Colon (tissue), 2 donors: ENCODE measurements at regions not wholly inside any gene's neighbourhood (a gene's known extent, or its start where the extent isn't known, plus 50 kb on each side); places are given as distances from the start of the nearest gene placed in this dataset.

Experiments used
- FAIRE-seq: peaks from 2 replicates; lab custom pipeline; 2012; peaks lifted over from hg19 to GRCh38; lab: Jason Lieb, UNC
- donor health status: control.
- donor health status: control.

DNA sequence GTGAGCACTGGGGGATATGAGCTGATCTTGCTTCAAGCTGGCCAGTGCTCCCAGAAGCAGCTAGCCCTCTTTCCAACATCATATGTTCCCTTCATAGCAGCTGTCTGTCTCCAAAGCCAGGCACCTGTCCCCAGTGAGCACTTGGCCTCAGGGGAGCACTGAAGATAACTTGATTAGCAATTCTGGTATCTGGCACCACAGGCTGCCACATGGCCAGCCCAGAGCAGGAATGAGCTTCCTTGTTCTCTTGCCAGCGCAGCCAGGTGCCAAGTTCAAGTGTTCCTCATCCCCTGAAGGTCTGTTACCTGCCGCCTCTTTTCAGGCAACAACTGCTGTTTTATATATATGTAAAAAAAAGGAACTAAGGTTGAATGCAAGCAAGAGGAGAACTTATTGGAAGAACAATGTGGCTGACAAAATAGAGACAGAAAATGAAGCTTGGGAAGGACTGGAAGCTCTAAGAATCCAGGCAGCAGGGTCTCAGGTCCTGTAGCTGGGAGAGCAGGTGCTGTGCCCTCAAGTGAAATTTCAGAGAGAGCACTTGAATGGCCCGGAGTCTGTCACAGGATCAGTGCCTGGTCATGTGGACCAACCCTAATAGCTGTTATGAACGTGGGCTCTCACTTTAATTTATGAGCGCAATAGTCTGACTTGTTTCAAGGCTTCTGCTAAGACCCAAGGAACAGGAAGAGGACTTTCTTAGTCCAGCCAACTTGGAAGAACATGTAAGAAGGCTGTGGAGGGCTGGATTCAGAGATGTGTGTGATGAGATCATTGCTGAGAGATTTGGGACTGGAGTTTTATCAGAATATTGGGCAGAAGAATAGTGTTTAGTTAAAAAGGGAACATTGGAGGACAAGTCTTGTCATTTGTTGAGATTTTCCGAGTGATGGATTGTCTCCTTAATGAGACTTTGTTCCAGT is 267.2 kb downstream of the GLRX3 start:
- FAIRE-seq, result no peak

DNA sequence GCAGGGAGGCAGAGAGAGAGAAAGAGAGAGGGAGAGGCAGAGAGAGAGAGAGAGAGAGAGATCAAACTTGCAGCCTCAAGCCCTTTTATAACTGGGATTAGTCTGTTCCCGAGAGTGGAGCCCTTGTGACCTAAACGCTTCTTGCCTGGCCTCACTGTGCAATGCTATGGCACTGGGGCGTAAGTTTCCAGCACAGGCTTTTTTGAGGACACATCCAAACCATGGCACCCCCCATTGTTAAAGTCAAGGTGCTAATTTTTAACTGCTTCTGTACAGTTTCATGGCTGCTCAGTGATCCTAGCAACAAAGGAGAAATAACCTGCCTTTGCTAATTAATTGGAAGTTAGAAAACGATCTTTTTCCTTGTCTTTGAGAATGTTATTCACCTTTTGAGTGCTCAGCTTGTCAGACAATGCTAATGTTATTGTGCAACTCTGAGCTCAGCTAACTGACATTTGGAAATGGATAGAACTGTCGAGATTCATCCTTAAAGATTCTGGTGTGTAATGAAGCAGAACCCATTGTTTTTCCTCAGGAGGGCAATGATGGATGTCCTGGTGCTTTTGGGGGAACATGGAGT is 268.4 kb downstream of the GLRX3 start:
- FAIRE-seq, result no peak

GRCh38 chr10:130407052-130407451 is 270.9 kb downstream of the GLRX3 start:
- no peak for FAIRE-seq

GRCh38 chr10:130409331-130409730 is 273.1 kb downstream of the GLRX3 start:
- FAIRE-seq, result no peak

DNA sequence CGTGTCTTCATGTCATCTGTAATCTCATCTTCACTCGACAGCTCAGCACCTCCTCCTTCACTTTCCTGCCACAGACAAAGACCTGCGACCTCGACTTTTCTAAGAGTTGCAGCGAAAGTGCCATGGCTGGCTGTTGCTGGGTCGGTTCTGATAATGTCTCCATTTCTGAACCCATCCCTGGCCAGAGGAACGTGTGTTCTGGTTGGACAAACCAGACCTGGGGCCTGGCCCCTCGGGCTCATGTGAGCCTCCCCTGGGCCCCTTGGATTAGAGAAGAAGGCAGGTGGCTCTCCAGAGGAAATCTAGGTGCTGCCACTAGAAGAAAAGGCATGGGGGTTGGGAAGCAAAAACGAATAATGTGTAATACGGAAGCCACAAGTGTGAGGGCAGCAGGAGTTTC is 273.7 kb downstream of the GLRX3 start:
- no peak for FAIRE-seq

DNA sequence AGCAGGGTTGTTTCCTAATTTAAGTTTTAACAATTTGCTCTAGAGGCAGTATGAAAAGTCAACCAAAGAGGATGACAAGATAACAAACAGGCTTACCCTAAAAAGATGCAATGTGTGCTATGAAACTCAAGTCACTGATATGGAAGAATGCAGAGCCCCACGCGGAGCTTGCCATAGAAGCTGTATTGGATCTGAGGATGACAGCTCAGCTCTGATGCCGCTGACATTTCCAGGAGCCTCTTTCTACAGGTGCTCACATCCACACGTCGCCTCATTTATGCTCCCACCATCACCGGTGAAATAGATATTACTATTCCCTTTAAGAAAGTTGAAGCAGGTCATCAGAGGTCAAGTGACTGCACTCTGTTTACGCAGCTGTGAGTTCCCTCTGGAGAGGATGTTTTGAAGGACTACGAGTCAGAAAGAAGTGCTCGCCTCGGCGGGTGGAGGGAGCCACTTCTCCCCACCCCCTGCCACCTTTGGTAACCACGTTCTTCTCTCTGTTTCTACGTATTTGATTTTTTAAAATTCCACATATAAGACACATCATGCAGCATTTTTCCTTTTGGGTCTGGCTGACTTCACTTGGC is 275.4 kb downstream of the GLRX3 start:
- no peak for FAIRE-seq

DNA sequence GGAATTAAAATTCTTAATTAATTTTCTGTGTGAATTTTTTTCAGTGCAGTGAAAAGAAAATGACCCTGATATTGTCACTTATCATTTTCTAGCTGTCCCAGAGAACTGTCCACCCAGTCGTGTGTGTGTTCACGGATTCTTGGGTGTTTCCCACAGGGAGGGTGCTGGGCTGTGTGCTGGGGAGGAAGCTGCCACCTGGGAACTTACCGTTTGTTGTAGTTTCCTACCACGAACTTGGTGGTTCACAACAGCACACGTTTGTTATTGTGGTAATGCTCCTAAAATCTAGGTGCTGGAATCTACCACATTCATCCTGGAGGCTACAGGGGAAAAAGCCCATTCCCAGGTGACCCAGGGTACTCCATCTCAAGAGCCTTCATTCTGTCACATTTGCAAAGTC is 276.1 kb downstream of the GLRX3 start:
- no peak for FAIRE-seq

- FAIRE-seq, result no peak
Measured at GRCh38 chr10:130416334-130417150, 280.4 kb downstream of the GLRX3 start.

DNA sequence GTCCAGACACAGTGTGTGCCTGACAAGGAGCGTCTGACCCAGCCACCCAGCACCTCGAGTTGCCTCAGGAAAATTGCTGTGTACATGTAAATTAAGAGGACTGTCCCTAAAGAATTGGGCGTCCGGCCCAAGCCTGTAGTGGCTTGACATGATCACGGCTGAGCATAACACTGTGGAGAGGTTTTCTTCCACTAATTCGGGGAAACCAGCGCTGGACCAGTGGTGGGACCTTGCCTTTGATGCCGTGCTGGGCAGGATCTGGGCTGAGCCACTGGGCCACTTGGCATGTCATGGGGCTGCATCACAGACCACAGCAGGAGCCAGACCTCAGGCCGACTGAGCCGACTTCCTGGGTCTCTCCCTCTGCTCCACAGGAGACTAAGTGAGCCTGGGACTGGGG is 282.5 kb downstream of the GLRX3 start:
- FAIRE-seq, result no peak

DNA sequence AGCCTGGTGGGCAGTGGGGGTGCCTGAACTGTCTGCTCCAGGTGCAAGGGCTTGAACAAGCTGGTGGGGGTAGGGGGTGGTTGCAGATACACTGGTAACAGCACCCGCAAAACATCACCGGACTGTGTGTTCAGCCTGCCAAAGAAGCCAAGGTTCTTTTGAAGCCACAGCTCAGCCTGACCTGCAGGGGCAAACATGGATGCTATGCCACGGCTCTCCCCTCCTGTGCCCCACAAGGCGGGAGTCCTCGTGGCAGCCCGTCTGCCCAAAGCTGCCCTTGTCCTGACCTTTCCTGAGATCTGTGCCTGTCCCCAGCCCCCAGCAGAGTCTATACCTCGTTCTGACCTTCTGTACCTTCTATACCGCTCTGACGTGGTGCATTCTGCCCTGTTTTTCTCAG is 285.7 kb downstream of the GLRX3 start:
- no peak for FAIRE-seq

- FAIRE-seq, result no peak
Measured at GRCh38 chr10:130422366-130423324, 286.5 kb downstream of the GLRX3 start.

DNA sequence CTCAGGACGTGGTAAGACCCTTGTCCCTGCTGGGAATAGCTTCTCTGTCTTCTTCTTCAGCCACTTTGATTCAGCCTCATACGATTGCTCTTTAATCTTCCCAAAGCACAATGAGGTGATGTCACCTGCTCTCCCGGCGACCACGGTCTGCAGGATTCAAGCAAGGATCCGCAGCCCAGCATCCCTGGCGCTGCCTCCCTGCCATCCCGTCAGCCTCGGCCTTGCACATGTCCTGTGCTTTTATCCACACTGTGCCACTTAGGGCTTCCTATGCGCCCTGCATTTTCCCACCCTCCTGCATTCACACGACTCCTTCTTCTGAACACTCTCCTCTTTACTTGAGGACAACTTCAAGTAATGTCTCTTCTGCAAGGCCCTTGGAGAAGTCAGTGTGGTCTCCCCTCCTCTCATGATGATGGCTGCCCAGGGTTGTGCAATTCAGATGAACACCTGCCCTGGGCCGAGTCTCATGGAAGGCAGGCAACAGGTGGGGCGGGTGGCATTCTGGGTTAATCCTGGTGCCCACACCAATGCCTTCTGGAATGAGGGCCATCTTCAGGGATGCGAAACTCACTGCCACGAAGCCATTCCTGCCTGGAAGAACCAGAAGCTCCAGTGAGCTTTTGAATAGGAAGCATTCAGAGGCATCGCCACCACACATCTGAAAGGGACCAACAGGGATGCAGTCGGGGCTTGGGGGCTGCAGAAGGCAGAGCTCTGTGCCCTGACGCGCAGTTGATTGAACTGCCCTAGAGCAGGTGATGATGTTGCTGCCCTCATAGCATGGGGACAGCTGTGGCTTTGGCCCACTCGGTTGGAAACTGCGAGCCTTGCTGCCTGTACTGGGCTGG is 287.5 kb downstream of the GLRX3 start:
- FAIRE-seq, result no peak

DNA sequence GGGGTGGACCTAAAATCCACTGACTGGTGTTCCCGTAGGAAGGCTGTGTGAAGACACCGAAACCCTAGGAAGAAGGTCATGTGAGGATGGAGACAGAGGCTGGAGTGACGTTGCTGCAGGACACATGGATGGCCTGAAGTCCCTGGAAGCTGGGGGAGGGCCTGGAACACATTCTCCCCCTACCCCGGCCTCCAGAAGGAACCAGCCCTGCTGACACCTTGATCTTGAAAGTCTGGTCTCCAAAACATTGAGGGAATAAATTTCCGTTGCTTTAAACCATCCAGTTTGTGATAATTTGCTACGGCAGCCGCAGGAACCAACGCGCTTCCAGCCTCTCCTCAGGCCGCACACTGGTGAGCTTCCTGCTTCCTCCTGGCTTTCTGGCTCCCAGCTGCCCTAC is 288.2 kb downstream of the GLRX3 start:
- no peak for FAIRE-seq

GRCh38 chr10:130425169-130425568 is 289.0 kb downstream of the GLRX3 start:
- FAIRE-seq, result no peak

- FAIRE-seq, result no peak
Measured at GRCh38 chr10:130425881-130426435, 289.8 kb downstream of the GLRX3 start.

GRCh38 chr10:130427216-130427722 is 291.1 kb downstream of the GLRX3 start:
- no peak for FAIRE-seq

DNA sequence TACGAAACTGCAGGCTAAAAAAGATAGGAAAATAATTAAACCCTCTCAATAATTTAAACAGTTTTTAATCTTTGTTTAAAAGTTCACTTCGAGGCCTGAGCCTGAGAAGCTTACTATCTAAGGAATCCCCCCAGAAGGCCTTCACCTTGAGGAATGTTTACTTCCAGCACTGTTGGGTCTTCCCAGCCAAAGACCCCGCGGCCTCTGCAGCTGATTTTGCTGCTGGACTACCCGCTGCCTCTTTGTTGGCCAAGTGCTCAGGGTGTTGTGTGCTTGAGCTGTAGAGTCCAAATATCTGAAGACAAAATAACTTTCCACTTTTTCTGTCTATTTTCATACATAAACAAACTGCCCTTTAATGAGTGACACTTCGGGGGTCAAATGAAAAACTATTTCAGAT is 292.7 kb downstream of the GLRX3 start:
- FAIRE-seq, result no peak

DNA sequence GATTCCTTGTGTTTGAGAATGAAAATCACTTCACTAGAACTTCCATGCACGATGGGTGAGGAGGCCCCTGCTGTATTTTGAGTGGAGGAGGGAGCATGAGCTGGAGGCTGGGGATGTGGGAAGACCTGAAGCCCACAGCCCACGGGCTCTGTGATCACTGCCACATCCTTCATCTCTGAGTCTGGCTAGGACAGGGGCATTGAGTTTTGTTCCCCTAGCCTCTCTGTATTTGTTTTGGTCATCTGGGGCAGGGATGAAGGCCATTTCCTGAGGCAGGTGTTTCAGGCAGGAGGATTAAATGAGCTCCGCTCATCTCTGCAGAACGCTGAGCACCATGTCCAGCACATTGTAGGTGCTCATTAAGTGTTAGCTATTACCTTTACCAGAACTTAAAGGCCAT is 293.6 kb downstream of the GLRX3 start:
- no peak for FAIRE-seq

DNA sequence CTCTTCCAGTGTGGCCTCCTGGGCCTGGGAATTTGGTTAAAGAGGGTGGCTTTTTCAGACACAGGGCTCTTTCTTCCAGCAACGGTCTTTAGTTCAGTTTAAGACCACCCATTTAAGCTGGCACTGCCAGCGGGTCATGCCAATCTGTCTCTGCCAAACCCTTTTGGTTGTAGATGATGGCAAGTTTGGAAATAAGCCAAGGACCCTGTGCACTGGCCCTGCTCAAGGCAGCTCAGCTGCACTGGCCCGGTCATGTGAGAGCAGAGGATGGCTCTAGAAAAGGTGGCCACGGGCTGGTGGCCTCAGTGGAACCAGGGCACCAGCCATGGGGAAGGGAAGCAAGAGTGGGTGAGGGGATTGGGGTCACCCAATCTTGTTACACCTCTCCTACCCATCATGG is 294.1 kb downstream of the GLRX3 start:
- FAIRE-seq, result no peak
